Nephron (organoid): ENCODE measurements at regions not wholly inside any gene's neighbourhood (a gene's known extent, or its start where the extent isn't known, plus 50 kb on each side); places are given as distances from the start of the nearest gene placed in this dataset.

Experiments used
- H3K27ac Mint-ChIP-seq, 3 experiments: 2 replicates each; pipeline ENCODE4 v1.8.0; 2020; ENCODE audit warnings: mixed read lengths in 3 of 3, mild to moderate bottlenecking in 2 of 3, moderate library complexity in 1 of 3
- H3K27me3 Mint-ChIP-seq: 2 replicates; pipeline ENCODE4 v1.8.0; 2021; ENCODE audit warnings: low read depth, mild to moderate bottlenecking, moderate library complexity, mixed read lengths
- H3K36me3 Mint-ChIP-seq: 2 replicates; pipeline ENCODE4 v1.8.0; 2020; ENCODE audit warnings: low read depth, mixed read lengths
- H3K4me1 Mint-ChIP-seq: 2 replicates; pipeline ENCODE4 v1.8.0; 2020; ENCODE audit warnings: mixed read lengths
- H3K4me3 Mint-ChIP-seq, 3 experiments: 2 replicates each; pipeline ENCODE4 v1.8.0; 2020; ENCODE audit warnings: mild to moderate bottlenecking in 3 of 3, mixed read lengths in 3 of 3, moderate library complexity in 2 of 3
- H3K9me3 Mint-ChIP-seq: 2 replicates; pipeline ENCODE4 v1.8.0; 2020; ENCODE audit warnings: mixed read lengths
- CTCF ChIP-seq, 3 experiments: fragments of 200-600 bp; sonication (generic); IDR thresholded peaks; one replicate each; pipeline ENCODE4 v1.5.0; 2021; ENCODE audit warnings: antibody characterized with exemption in 3 of 3; ENCODE audit not compliant: unreplicated experiment in 3 of 3

- TF ChIP-seq CTCF (IDR thresholded peaks at IDR 0.05; ENCODE audit: unreplicated experiment in 3 of 3) = peak; percentile 24 to 36 (median 34)
- H3K27me3 Mint-ChIP-seq = no peaks in the 10 kb centered on the region
- no peaks in the 10 kb centered on the region for H3K36me3 Mint-ChIP-seq
- no peak overlapping the region for H3K4me3 Mint-ChIP-seq
- H3K4me1 Mint-ChIP-seq = no peaks in the 10 kb centered on the region
- no peaks in the 10 kb centered on the region for H3K9me3 Mint-ChIP-seq
- H3K27ac Mint-ChIP-seq = no peak overlapping the region
Observed at GRCh38 chr10:88114368-88114767, 250.9 kb downstream of the PTEN start.

- H3K27me3 Mint-ChIP-seq = peaks cover 3% of the 10 kb centered on the region
- H3K4me3 Mint-ChIP-seq = no peak overlapping the region
- no peak for TF ChIP-seq CTCF (IDR thresholded peaks at IDR 0.05; ENCODE audit: unreplicated experiment in 3 of 3)
Observed at GRCh38 chr10:88115407-88115806, 252.0 kb downstream of the PTEN start.

GRCh38 chr10:88115968-88116367 is 252.5 kb downstream of the PTEN start:
- H3K4me3 Mint-ChIP-seq = no peak overlapping the region
- H3K27ac Mint-ChIP-seq = no peak overlapping the region
- no peaks in the 10 kb centered on the region for H3K4me1 Mint-ChIP-seq
- H3K36me3 Mint-ChIP-seq = no peaks in the 10 kb centered on the region
- TF ChIP-seq CTCF (IDR thresholded peaks at IDR 0.05; ENCODE audit: unreplicated experiment in 3 of 3) = no peak
- peaks cover 8% of the 10 kb centered on the region for H3K27me3 Mint-ChIP-seq
- no peaks in the 10 kb centered on the region for H3K9me3 Mint-ChIP-seq

More at GRCh38 chr10:88115407-88115806, 252.0 kb downstream of the PTEN start:
- H3K9me3 Mint-ChIP-seq = no peaks in the 10 kb centered on the region
- H3K36me3 Mint-ChIP-seq = no peaks in the 10 kb centered on the region
- H3K4me1 Mint-ChIP-seq = no peaks in the 10 kb centered on the region
- H3K27ac Mint-ChIP-seq = no peak overlapping the region

- Mint-ChIP-seq H3K4me3 (no peak overlapping the region), H3K4me1 (no peaks in the 10 kb centered on the region), H3K36me3 (no peaks in the 10 kb centered on the region), H3K9me3 (no peaks in the 10 kb centered on the region), H3K27ac (no peak overlapping the region), H3K27me3 (peaks cover 8% of the 10 kb centered on the region)
- no peak for TF ChIP-seq CTCF (IDR thresholded peaks at IDR 0.05; ENCODE audit: unreplicated experiment in 3 of 3)
Observed at GRCh38 chr10:88116481-88116880, 253.1 kb downstream of the PTEN start.

GRCh38 chr10:88116971-88117626 is 253.7 kb downstream of the PTEN start:
- H3K4me1 Mint-ChIP-seq = no peaks in the 10 kb centered on the region
- no peaks in the 10 kb centered on the region for H3K36me3 Mint-ChIP-seq
- TF ChIP-seq CTCF (IDR thresholded peaks at IDR 0.05; ENCODE audit: unreplicated experiment in 3 of 3) = no peak
- H3K27ac Mint-ChIP-seq = no peak overlapping the region
- H3K9me3 Mint-ChIP-seq = no peaks in the 10 kb centered on the region
- H3K4me3 Mint-ChIP-seq = no peak overlapping the region
- peaks cover 8% of the 10 kb centered on the region for H3K27me3 Mint-ChIP-seq
